HL-60 (cell line): ENCODE measurements at regions not wholly inside any gene's neighbourhood (a gene's known extent, or its start where the extent isn't known, plus 50 kb on each side); places are given as distances from the start of the nearest gene placed in this dataset.

Source experiments
- DNase-seq, 2 experiments: peaks; one replicate each; pipeline ENCODE4 v3.0.0-alpha.2; 2010 to 2020; ENCODE audit warnings: low read depth in 1 of 2, low spot score in 1 of 2
- H3K27ac ChIP-seq: fragments of 250-450 bp; sonication (Bioruptor Pico); replicated peaks from 2 replicates; pipeline ENCODE4 v1.5.1; 2020; ENCODE audit warnings: mild to moderate bottlenecking, moderate library complexity
- H3K27me3 ChIP-seq: fragments of 250-450 bp; sonication (Bioruptor Pico); 2 replicates; pipeline ENCODE4 v1.5.1; 2021; ENCODE audit warnings: mild to moderate bottlenecking, moderate library complexity; ENCODE audit not compliant: insufficient read depth, poor library complexity, severe bottlenecking
- H3K4me3 ChIP-seq: replicated peaks from 2 replicates; pipeline ENCODE4 v1.5.1; 2011; ENCODE audit warnings: mild to moderate bottlenecking, control low read depth, low read length; ENCODE audit not compliant: insufficient read depth
- GABPA ChIP-seq: IDR thresholded peaks from 2 replicates; pipeline ENCODE4 v1.6.1; 2012; ENCODE audit warnings: low read depth
- POLR2AphosphoS5 ChIP-seq: IDR thresholded peaks from 2 replicates; pipeline ENCODE4 v1.6.1; 2012; ENCODE audit warnings: low read depth
- SPI1 ChIP-seq: IDR thresholded peaks from 2 replicates; pipeline ENCODE4 v1.6.1; 2012; ENCODE audit warnings: low read depth, mild to moderate bottlenecking, borderline replicate concordance
- TF ChIP-seq, protein P1 (sequence below): IDR thresholded peaks from one replicate; pipeline ENCODE4 v1.5.1; 2011; ENCODE audit warnings: low read length, control low read depth, inconsistent platforms; ENCODE audit not compliant: insufficient read depth
- TF ChIP-seq, protein P2 (sequence below): IDR thresholded peaks from 2 replicates; pipeline ENCODE4 v1.6.1; 2012; ENCODE audit warnings: low read depth; ENCODE audit not compliant: insufficient replicate concordance

DNA sequence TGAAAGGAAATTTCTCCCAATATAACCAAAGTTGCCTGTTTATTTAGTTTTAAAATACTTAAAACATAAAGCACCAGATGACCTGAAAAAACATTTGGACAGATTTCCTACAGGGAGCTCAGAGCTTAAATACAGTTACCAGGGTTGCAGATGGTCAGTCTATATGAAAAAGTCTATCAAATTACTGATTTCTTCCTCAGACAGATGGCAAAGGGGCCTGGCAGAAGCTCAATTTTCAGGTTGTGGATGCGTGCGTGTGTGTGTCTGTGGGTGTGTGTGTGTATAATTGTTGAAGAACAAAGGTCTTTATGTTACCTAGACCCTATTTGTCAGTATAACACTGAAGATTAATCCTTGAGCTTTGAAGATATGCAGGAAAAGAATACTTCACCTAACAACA is 169.4 kb downstream of the MAD2L1 start:
- no peak for DNase-seq

DNA sequence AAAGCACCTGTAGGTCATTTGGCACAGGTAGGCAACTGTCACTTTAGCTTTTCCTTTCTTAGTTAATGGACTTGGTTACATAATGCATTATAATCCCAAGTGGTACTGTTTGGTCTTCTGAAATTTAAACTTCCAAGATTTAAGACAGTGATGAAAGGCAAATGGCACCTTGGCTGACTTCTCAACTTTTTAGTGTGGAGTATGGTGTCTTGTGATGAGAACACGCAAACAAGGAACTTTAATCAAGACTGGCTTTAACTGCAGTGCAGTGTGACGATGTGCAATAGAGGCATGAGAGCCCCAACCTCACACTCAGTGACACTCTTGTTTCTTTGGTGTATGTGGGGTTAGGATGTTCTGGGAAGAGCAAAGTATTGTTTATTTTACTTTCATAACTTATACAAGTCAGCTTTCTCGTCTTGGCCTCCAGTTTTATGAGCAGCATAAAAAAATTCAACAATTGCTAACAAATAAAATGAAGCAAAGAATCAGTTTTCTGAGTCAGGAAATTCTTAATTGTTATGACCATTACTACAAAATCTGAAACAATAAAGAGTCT is 171.9 kb downstream of the MAD2L1 start:
- H3K4me3 ChIP-seq: no peak overlapping the region
- H3K27ac ChIP-seq: no peak overlapping the region
- DNase-seq: no peak
- TF ChIP-seq POLR2AphosphoS5: no peak
- no peak for TF ChIP-seq GABPA
- TF ChIP-seq, protein P1, sequence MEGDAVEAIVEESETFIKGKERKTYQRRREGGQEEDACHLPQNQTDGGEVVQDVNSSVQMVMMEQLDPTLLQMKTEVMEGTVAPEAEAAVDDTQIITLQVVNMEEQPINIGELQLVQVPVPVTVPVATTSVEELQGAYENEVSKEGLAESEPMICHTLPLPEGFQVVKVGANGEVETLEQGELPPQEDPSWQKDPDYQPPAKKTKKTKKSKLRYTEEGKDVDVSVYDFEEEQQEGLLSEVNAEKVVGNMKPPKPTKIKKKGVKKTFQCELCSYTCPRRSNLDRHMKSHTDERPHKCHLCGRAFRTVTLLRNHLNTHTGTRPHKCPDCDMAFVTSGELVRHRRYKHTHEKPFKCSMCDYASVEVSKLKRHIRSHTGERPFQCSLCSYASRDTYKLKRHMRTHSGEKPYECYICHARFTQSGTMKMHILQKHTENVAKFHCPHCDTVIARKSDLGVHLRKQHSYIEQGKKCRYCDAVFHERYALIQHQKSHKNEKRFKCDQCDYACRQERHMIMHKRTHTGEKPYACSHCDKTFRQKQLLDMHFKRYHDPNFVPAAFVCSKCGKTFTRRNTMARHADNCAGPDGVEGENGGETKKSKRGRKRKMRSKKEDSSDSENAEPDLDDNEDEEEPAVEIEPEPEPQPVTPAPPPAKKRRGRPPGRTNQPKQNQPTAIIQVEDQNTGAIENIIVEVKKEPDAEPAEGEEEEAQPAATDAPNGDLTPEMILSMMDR: no peak
- no peak for TF ChIP-seq SPI1
- TF ChIP-seq, protein P2, sequence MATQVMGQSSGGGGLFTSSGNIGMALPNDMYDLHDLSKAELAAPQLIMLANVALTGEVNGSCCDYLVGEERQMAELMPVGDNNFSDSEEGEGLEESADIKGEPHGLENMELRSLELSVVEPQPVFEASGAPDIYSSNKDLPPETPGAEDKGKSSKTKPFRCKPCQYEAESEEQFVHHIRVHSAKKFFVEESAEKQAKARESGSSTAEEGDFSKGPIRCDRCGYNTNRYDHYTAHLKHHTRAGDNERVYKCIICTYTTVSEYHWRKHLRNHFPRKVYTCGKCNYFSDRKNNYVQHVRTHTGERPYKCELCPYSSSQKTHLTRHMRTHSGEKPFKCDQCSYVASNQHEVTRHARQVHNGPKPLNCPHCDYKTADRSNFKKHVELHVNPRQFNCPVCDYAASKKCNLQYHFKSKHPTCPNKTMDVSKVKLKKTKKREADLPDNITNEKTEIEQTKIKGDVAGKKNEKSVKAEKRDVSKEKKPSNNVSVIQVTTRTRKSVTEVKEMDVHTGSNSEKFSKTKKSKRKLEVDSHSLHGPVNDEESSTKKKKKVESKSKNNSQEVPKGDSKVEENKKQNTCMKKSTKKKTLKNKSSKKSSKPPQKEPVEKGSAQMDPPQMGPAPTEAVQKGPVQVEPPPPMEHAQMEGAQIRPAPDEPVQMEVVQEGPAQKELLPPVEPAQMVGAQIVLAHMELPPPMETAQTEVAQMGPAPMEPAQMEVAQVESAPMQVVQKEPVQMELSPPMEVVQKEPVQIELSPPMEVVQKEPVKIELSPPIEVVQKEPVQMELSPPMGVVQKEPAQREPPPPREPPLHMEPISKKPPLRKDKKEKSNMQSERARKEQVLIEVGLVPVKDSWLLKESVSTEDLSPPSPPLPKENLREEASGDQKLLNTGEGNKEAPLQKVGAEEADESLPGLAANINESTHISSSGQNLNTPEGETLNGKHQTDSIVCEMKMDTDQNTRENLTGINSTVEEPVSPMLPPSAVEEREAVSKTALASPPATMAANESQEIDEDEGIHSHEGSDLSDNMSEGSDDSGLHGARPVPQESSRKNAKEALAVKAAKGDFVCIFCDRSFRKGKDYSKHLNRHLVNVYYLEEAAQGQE: no peak
- no peaks in the 10 kb centered on the region for H3K27me3 ChIP-seq

More for the DNA sequence above, 169.4 kb downstream of the MAD2L1 start:
- Histone ChIP-seq H3K27me3 (no peaks in the 10 kb centered on the region), H3K27ac (no peak overlapping the region), H3K4me3 (no peak overlapping the region)
- TF ChIP-seq, protein P1: no peak
- TF ChIP-seq POLR2AphosphoS5: no peak
- TF ChIP-seq, protein P2: no peak
- no peak for TF ChIP-seq GABPA
- TF ChIP-seq SPI1: no peak

DNA sequence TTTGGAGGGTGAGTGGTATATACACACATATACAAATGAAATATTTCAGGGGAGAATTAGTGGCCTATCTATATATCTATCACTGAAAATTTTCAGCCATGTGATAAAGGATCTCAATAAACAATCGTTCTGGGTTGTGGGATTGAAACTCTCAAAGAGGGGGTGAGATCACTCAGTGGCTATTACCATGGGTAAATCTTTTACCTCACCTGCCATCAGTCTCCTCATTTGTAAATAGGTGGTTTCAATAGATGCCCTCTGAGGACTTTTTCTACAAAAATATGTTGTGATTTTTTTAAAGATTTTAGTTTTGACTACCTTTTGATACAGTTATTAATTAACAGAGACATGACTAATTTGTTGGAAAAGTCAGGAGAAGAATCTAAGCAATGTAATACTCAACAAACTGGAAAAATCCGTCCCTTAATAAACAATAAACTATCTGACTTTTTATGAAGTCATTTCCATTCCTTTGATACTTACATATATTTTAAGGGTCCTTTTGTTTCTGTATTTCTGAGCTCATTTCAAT is 192.8 kb downstream of the MAD2L1 start:
- no peaks in the 10 kb centered on the region for H3K27me3 ChIP-seq
- TF ChIP-seq POLR2AphosphoS5 (no peak), GABPA (no peak), SPI1 (no peak)
- TF ChIP-seq, protein P2: no peak
- TF ChIP-seq, protein P1: no peak
- H3K27ac ChIP-seq: no peak overlapping the region
- DNase-seq: no peak
- no peak overlapping the region for H3K4me3 ChIP-seq
